PFSK-1 (cell line): ENCODE measurements at regions not wholly inside any gene's neighbourhood (a gene's known extent, or its start where the extent isn't known, plus 50 kb on each side); places are given as distances from the start of the nearest gene placed in this dataset.

Experiments used
- FOXP2 ChIP-seq: optimal IDR thresholded peaks from 2 replicates; pipeline ENCODE3; 2011; ENCODE audit warnings: borderline replicate concordance, control low read depth, inconsistent platforms; ENCODE audit not compliant: insufficient read depth; ENCODE audit errors: extremely low read length, extremely low read depth
- POLR2AphosphoS5 ChIP-seq: IDR thresholded peaks from 2 replicates; pipeline ENCODE4 v1.6.1; 2012; ENCODE audit warnings: low read depth, mild to moderate bottlenecking, control low read depth, low read length, moderate library complexity
- SIN3A ChIP-seq: IDR thresholded peaks from 2 replicates; pipeline ENCODE4 v1.6.1; 2012; ENCODE audit warnings: mild to moderate bottlenecking, low read length, moderate library complexity, borderline replicate concordance; ENCODE audit not compliant: insufficient read depth
- TAF1 ChIP-seq: IDR thresholded peaks from 2 replicates; pipeline ENCODE4 v1.6.1; 2012; ENCODE audit warnings: low read length, control low read depth, borderline replicate concordance; ENCODE audit not compliant: insufficient read depth
- TF ChIP-seq, protein P1 (sequence below), 2 experiments: IDR thresholded peaks; 2 replicates each; pipeline versions ENCODE4 v1.6.1 to v1.8.0; 2011 to 2012; ENCODE audit warnings: low read depth in 2 of 2, low read length in 2 of 2, control low read depth in 1 of 2, inconsistent platforms in 1 of 2, mild to moderate bottlenecking in 1 of 2, moderate library complexity in 1 of 2; ENCODE audit not compliant: insufficient read depth in 1 of 2

DNA sequence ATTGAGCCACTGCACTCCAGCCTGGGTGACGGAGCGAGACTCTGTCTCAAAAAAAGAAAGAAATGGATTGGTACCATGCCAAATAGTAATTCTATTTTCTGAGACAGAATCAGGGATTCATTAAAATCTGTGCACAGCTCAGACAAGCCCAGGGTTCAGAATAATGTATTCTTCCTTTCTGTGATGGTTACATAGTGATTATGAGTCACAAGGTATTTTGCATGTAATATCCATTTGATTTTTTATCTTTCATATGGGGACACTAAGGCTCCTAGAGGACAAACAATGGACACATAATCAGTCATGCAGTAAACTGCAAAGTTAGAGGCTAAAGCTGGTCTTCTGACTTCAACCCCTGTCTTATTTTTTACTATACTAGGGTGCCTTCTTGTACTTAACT, 156.8 kb upstream of the COL8A1 start:
- TF ChIP-seq POLR2AphosphoS5 (no peak), TAF1 (no peak), SIN3A (no peak), FOXP2 (no peak)
- TF ChIP-seq, protein P1, sequence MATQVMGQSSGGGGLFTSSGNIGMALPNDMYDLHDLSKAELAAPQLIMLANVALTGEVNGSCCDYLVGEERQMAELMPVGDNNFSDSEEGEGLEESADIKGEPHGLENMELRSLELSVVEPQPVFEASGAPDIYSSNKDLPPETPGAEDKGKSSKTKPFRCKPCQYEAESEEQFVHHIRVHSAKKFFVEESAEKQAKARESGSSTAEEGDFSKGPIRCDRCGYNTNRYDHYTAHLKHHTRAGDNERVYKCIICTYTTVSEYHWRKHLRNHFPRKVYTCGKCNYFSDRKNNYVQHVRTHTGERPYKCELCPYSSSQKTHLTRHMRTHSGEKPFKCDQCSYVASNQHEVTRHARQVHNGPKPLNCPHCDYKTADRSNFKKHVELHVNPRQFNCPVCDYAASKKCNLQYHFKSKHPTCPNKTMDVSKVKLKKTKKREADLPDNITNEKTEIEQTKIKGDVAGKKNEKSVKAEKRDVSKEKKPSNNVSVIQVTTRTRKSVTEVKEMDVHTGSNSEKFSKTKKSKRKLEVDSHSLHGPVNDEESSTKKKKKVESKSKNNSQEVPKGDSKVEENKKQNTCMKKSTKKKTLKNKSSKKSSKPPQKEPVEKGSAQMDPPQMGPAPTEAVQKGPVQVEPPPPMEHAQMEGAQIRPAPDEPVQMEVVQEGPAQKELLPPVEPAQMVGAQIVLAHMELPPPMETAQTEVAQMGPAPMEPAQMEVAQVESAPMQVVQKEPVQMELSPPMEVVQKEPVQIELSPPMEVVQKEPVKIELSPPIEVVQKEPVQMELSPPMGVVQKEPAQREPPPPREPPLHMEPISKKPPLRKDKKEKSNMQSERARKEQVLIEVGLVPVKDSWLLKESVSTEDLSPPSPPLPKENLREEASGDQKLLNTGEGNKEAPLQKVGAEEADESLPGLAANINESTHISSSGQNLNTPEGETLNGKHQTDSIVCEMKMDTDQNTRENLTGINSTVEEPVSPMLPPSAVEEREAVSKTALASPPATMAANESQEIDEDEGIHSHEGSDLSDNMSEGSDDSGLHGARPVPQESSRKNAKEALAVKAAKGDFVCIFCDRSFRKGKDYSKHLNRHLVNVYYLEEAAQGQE (IDR thresholded peaks at IDR 0.05; ENCODE audit: insufficient read depth in 1 of 2, low read depth in 2 of 2, low read length in 2 of 2) = no peak
